Psoas muscle (tissue), 7 donors: ENCODE measurements at regions not wholly inside any gene's neighbourhood (a gene's known extent, or its start where the extent isn't known, plus 50 kb on each side); places are given as distances from the start of the nearest gene placed in this dataset.

ENCODE experiments used
- ATAC-seq, 4 donors: fragments of 200-7000 bp; cut with Tn5 transposase; one replicate each; pipeline ENCODE4 v1.9.1; 2020; ENCODE audit warnings: moderate library complexity in 3 of 4, mild to moderate bottlenecking in 2 of 4
- DNase-seq, 2 donors: peaks; one replicate each; pipeline ENCODE4 v3.0.0-alpha.2; 2020
- H3K27ac ChIP-seq: fragments of 200-600 bp; one replicate; pipeline ENCODE4 v1.8.0; 2022
- H3K27me3 ChIP-seq, 3 donors: fragments of 200-600 bp in 1 of 3; one replicate each; pipeline versions ENCODE4 v1.6.1 to v1.8.0; 2013 to 2022; ENCODE audit warnings: low read length in 2 of 3, mild to moderate bottlenecking in 2 of 3, moderate library complexity in 1 of 3; ENCODE audit not compliant: insufficient read depth in 3 of 3
- H3K36me3 ChIP-seq, 2 donors: fragments of 200-600 bp in 1 of 2; one replicate each; pipeline versions ENCODE4 v1.6.1 to v1.8.0; 2013 to 2022; ENCODE audit warnings: low read depth in 1 of 2, mild to moderate bottlenecking in 1 of 2, moderate library complexity in 1 of 2; ENCODE audit not compliant: insufficient read depth in 1 of 2
- H3K4me1 ChIP-seq: fragments of 200-600 bp; one replicate; pipeline ENCODE4 v1.8.0; 2022
- H3K4me3 ChIP-seq: fragments of 200-600 bp; one replicate; pipeline ENCODE4 v1.8.0; 2022; ENCODE audit warnings: mild to moderate bottlenecking
- H3K9me3 ChIP-seq: fragments of 200-600 bp; one replicate; pipeline ENCODE4 v1.8.0; 2022
- CTCF ChIP-seq: fragments of 200-600 bp; IDR thresholded peaks from one replicate; pipeline ENCODE4 v1.8.0; 2022; ENCODE audit warnings: antibody characterized with exemption
- WGBS, 3 donors: extraction: QIAGEN DNeasy Blood & Tissue Kit; methylation state at CpG; one replicate each; pipeline versions ENCODE4 v1.1.6 to v1.1.7; 2013; 5-methylcytosine and 5-hydroxymethylcytosine counted together
- intact Hi-C, 2 donors: fragments of 100-400 bp; cut with DNase I; formaldehyde crosslinking; loops; one replicate each; pipeline versions ENCODE4 v1.11.0 to v1.14.2; 2022
- donor health status: healthy with polysubstance abuse.
- donor health status: DM: no; HTN: no; CAD: no; lungs with moderate emphysema.
- donor health status: Bipolar disorder and iron deficiency.
- donor health status: healthy.
- donor health status: DM: yes; HTN: yes; CAD: no.
- donor health status: DM: no; HTN: no; CAD: no.
- donor health status: DM: yes; HTN: yes; CAD: no.

- Histone ChIP-seq H3K27me3 (no peaks in the 10 kb centered on the region), H3K27ac (no peak overlapping the region), H3K4me1 (no peaks in the 10 kb centered on the region), H3K36me3 (no peaks in the 10 kb centered on the region), H3K9me3 (no peaks in the 10 kb centered on the region), H3K4me3 (no peak overlapping the region)
- no peak for TF ChIP-seq CTCF
- intact Hi-C loops, result no loop called here
- 96 to 100% (median 98%) methylated on average over 1 of the region's 1 CpG for WGBS, 3 donors
- ATAC-seq, result no peak
- no peak for DNase-seq
Observed at GRCh38 chr5:143739746-143740145, 72.2 kb upstream of the HMHB1 start.

GRCh38 chr5:143738417-143739401 lies 73.3 kb upstream of the HMHB1 start:
- no peaks in the 10 kb centered on the region for H3K36me3 ChIP-seq
- ATAC-seq (no peak), DNase-seq (no peak)
- no peaks in the 10 kb centered on the region for H3K27me3 ChIP-seq
- H3K4me3 ChIP-seq, result no peak overlapping the region
- no peak for TF ChIP-seq CTCF
- no peak overlapping the region for H3K27ac ChIP-seq
- 92 to 99% (median 98%) methylated on average over 2 of the region's 2 CpGs for WGBS, 3 donors
- H3K9me3 ChIP-seq, result no peaks in the 10 kb centered on the region
- intact Hi-C loops, result no loop called here
- H3K4me1 ChIP-seq, result peaks cover 3% of the 10 kb centered on the region

GRCh38 chr5:143737062-143737461 lies 74.9 kb upstream of the HMHB1 start:
- no peak for TF ChIP-seq CTCF
- Histone ChIP-seq H3K36me3 (no peaks in the 10 kb centered on the region), H3K9me3 (no peaks in the 10 kb centered on the region), H3K4me1 (peaks cover 8% of the 10 kb centered on the region), H3K27ac (no peak overlapping the region), H3K27me3 (no peaks in the 10 kb centered on the region), H3K4me3 (no peak overlapping the region)
- ATAC-seq (no peak), DNase-seq (no peak)
- 35 to 44% (median 37%) methylated on average over 3 of the region's 3 CpGs for WGBS, 3 donors
- intact Hi-C loops, result no loop called here

- no peak overlapping the region for H3K27ac ChIP-seq
- no peak overlapping the region for H3K4me3 ChIP-seq
- H3K27me3 ChIP-seq, result no peaks in the 10 kb centered on the region
- intact Hi-C loops, result no loop called here
- WGBS, 3 donors, result 96 to 100% (median 97%) methylated on average over 3 of the region's 3 CpGs
- H3K4me1 ChIP-seq, result peaks cover 8% of the 10 kb centered on the region
- TF ChIP-seq CTCF, result no peak
- no peak for ATAC-seq
- H3K9me3 ChIP-seq, result no peaks in the 10 kb centered on the region
- no peak for DNase-seq
- no peaks in the 10 kb centered on the region for H3K36me3 ChIP-seq
Observed at GRCh38 chr5:143734456-143734780, 77.5 kb upstream of the HMHB1 start.
